ENCODE measurements at regions not wholly inside any gene's neighbourhood (a gene's known extent, or its start where the extent isn't known, plus 50 kb on each side); places are given as distances from the start of the nearest gene placed in this dataset.

DNA sequence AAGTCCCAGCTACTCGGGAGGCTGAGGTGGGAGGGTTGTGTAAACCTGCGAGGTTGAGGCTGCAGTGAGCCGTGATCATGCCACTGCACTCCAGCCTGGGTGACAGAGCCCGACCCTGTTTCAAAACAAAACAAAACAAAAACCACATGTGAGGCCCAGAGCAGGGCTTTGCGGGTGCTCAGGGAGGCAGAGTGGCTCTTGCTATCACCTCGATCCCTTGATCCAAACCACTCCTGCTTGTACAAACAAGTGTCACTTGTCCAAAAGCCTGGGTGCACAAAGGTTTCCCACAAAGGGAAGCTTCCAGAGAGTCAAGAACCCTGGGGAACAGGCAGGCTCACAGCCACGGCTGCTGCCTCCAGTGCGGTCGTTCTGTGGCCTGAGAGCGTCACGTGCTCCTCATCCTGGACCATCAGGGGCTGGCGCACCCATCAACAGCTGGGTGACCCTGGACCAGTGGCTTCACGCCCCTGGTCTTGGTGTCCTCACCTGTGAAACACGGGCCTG lies 162.7 kb downstream of the C9orf50 start:
- TF ChIP-seq, protein P1, sequence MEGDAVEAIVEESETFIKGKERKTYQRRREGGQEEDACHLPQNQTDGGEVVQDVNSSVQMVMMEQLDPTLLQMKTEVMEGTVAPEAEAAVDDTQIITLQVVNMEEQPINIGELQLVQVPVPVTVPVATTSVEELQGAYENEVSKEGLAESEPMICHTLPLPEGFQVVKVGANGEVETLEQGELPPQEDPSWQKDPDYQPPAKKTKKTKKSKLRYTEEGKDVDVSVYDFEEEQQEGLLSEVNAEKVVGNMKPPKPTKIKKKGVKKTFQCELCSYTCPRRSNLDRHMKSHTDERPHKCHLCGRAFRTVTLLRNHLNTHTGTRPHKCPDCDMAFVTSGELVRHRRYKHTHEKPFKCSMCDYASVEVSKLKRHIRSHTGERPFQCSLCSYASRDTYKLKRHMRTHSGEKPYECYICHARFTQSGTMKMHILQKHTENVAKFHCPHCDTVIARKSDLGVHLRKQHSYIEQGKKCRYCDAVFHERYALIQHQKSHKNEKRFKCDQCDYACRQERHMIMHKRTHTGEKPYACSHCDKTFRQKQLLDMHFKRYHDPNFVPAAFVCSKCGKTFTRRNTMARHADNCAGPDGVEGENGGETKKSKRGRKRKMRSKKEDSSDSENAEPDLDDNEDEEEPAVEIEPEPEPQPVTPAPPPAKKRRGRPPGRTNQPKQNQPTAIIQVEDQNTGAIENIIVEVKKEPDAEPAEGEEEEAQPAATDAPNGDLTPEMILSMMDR (IDR thresholded peaks at IDR 0.05; ENCODE audit: insufficient read depth, low read length, severe bottlenecking): no peak
- DNase-seq (ENCODE audit: low read depth): no peak
- no peaks in the 10 kb centered on the region for H3K27me3 ChIP-seq (ENCODE audit: control insufficient read depth, insufficient read depth, low read length)
- no peak overlapping the region for H3K4me3 ChIP-seq (ENCODE audit: low read depth, low read length)
- no peaks in the 10 kb centered on the region for H3K36me3 ChIP-seq (ENCODE audit: control insufficient read depth, insufficient read depth, low read length)
- FAIRE-seq: no peak

DNA sequence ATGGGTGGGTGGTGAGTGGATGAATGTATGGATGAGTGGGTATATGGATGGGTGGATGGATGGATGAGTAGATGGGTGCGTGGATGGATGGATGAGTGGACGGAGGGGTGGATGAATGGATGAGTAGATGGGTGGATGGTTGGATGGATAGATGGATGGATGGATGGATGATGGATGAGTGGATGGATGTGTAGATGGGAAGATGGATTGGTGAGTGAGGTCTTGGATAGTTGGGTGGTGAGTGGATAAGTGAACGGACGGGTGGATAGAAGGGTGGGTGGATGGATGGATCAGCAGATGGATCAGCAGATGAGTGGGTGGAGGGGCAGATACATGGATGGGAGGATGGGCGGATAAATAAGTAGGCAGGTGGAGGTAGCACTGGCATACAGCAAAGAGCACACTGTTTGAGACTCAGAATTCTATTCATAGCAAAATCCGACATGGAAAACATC lies 163.5 kb downstream of the C9orf50 start:
- TF ChIP-seq, protein P1 (IDR thresholded peaks at IDR 0.05; ENCODE audit: insufficient read depth, low read length, severe bottlenecking): no peak
- no peaks in the 10 kb centered on the region for H3K27me3 ChIP-seq (ENCODE audit: control insufficient read depth, insufficient read depth, low read length)
- no peaks in the 10 kb centered on the region for H3K36me3 ChIP-seq (ENCODE audit: control insufficient read depth, insufficient read depth, low read length)
- H3K4me3 ChIP-seq (ENCODE audit: low read depth, low read length): no peak overlapping the region
- DNase-seq (ENCODE audit: low read depth) (no peak), FAIRE-seq (peak; percentile 70)

DNA sequence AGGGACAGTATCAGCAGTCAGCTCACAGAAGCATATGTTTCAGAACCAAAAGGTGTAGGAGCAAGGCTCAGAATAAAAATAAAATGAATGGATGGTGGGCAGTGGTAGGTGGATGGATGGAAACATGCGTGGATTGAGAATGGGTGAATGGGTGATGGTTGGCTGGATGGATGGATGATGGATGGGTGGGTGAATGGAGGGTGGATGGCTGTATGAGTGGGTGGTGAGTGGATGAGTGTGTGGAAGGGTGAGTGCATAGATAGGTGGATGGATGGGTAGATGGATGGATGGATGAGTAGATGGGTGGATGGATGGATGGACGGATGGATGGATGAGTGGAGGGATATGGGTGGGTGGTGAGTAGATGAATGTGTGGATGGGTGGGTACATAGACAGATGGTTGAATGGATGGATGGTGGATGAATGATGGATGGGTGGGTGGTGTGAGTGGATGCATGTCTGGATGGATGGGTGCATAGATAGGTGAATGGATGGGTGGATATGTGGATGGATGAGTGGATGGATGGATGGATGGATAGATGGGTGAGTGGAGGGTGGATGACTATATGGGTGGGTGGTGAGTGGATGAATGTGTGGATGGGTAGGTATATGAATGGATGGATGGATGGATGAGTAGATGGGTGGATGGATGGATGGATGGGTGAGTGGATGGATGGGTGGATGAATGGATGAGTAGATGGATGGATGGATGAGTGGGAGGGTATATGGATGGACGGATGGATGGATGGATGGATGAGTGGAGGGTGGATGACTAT lies 164.2 kb downstream of the C9orf50 start:
- TF ChIP-seq, protein P1 (IDR thresholded peaks at IDR 0.05; ENCODE audit: insufficient read depth, low read length, severe bottlenecking): no peak
- Histone ChIP-seq H3K27me3 (ENCODE audit: control insufficient read depth, insufficient read depth, low read length) (no peaks in the 10 kb centered on the region), H3K4me3 (ENCODE audit: low read depth, low read length) (no peak overlapping the region), H3K36me3 (ENCODE audit: control insufficient read depth, insufficient read depth, low read length) (no peaks in the 10 kb centered on the region)
- DNase-seq (ENCODE audit: low read depth): no peak
- no peak for FAIRE-seq

DNA sequence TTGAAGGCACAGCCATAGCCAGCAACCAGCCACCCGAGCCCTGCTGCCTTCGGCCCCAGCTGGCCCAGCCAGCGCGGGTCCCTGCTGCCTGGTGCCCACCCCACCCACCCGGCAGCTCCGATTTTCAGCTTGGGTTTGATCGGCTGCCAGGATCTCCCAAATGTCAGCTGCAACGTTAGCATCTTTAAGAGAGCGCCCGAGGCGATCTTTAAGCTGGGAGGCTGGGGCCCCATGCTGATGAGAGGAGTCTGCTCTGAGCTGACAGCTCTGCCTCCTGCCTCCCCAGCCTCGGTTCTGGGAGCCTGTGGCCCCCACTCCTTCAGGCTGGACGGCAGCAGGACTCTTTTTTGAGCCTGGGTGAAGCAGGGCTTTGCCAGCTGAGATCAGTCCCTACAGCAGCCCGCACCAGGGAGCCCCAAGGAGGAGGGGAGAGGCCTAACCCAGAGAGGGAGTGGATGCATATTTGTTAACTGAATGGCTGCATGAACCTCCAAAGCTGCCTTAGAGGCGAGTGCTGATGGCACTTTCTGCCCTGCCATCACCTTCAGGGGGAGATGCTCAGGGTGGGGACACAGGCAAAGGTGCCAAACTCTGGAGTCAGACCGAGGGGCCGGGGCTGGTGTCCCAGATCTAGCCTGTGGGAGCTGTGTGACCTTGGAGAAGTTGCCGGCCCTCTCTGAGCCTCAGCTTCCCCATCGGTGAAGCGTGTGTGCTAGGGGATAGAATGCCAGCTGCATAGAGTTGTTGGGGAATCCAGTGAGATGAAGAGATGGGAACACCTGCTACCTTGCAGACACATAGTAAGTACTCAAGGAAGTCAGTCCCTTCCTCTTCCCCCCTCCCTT lies 165.5 kb downstream of the C9orf50 start:
- Histone ChIP-seq H3K36me3 (ENCODE audit: control insufficient read depth, insufficient read depth, low read length) (no peaks in the 10 kb centered on the region), H3K4me3 (ENCODE audit: low read depth, low read length) (no peak overlapping the region), H3K27me3 (ENCODE audit: control insufficient read depth, insufficient read depth, low read length) (no peaks in the 10 kb centered on the region)
- DNase-seq (ENCODE audit: low read depth) (no peak), FAIRE-seq (no peak)
- TF ChIP-seq, protein P1 (IDR thresholded peaks at IDR 0.05; ENCODE audit: insufficient read depth, low read length, severe bottlenecking): no peak

DNA sequence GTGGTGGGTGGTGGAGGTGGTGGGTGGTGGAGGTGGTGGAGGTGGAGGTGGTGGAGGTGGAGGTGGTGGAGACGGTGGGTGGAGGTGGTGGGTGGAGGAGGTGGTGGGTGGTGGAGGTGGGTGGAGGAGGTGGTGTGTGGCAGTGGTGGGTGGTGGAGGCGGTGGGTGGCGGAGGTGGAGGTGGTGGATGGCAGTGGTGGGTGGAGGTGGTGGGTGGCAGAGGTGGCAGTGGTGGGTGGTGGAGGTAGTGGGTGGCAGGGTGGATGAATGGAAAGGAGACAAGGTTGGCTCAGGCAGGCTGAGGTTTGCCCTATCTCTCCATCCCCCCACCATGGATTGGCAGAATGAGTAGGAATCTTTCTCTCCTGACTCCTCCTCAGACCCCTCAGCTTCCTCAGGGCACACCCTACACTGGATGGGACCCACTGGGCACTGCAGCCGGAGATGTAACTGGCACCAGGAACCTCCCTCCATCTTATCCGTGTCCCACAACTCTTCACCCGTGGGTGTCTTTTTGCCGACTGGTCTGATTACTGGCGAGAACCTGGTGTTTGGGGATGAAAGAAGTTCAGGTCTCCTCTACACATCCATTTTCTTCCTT lies 166.3 kb downstream of the C9orf50 start:
- no peaks in the 10 kb centered on the region for H3K27me3 ChIP-seq (ENCODE audit: control insufficient read depth, insufficient read depth, low read length)
- TF ChIP-seq, protein P1 (IDR thresholded peaks at IDR 0.05; ENCODE audit: insufficient read depth, low read length, severe bottlenecking): no peak
- DNase-seq (ENCODE audit: low read depth): no peak
- FAIRE-seq: peak; percentile 58
- H3K36me3 ChIP-seq (ENCODE audit: control insufficient read depth, insufficient read depth, low read length): no peaks in the 10 kb centered on the region
- no peak overlapping the region for H3K4me3 ChIP-seq (ENCODE audit: low read depth, low read length)
